ENCODE measurements at regions not wholly inside any gene's neighbourhood (a gene's known extent, or its start where the extent isn't known, plus 50 kb on each side); places are given as distances from the start of the nearest gene placed in this dataset.

DNA sequence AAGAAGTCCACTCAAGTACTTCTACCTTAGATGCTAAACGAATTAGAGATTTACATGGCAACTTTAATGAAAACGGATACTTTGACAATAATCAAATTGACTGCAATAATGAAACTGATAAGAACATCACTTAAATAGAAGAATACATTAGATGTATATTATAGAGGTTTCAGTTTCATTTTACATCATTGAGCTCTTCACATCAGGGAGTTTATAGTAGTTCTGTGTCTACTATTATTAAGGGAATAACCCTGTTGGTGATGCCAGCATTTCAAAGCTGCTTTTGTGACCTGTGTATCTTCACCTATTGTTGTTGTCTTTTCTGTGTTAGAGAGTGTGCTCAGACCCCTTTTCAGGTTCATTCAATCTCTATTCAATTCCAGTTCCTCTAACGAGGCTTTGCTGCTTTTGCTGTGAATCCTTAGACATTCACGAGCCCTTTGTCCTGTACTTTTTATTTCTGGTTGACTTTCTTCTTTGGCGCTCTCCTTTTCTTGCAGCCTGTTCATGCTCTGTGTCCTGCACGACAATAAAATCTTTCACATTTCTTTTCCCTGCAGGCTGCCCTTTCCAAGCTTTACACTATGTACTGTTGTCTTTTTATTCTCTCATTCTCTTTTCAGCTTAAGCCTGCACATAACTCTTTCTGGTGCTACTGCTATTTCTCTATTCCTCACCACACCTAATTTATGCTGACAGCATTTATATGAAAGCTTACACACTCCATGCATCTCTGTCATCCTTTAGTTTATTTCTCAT, 232.1 kb downstream of the CPE start:
- DNase-seq (ENCODE audit: low spot score): no peak

DNA sequence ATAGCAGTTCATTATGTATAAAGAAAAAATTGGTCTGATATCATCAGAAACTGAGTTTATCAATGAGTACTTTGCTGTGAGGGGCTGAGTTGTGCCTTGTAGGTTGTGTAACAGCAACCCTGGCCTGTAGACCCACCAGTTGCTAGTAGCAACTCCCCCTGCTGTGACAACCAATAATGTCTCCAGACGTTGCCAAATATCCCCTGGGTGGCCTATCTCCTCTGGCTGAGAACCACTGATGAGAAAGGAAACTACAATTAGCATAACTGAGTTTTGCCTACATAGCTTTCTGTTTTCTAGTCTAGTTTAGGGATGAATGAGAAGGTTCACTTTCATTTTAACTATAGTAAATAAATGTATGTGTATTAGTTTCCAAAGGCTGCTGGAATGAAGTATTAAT, 234.1 kb downstream of the CPE start:
- no peak for DNase-seq (ENCODE audit: low spot score)

DNA sequence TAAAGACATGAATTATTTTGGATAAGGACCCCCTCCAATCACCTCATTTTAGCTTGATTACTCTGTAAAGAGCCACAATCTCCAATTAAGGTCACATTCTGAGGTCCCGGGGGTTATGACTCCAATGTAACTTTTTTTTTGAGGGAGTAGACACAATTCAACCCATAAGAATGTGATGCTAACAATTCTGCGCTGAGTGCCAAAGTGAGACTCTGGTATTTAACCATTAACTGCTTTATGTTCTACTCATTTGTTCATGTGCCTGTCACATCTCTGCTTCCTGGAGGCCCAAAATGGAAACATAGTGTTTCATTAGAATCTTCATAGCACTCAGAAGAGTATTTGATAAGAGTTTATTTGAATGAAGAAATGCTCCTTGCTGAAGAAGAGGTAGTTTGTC, 234.8 kb downstream of the CPE start:
- DNase-seq (ENCODE audit: low spot score): no peak

DNA sequence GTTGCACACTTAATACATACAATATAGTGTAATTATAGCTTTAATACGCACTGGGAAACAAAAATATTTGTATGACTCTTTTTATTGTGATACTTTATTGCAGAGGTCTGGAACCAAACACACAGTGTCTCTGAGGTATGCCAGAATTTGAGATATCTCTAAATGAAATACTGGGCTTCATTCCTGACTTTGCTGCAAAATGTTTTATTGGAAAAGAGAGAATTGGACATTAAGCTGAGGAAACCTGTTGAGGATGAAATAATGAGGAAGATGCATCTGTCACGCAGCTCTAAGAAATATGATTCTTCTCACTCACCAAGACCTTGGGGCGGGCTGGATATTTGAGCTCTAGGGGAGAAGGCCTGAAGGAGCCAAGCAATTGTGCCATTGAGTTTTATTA, 242.1 kb downstream of the CPE start:
- DNase-seq (ENCODE audit: low spot score): no peak

DNA sequence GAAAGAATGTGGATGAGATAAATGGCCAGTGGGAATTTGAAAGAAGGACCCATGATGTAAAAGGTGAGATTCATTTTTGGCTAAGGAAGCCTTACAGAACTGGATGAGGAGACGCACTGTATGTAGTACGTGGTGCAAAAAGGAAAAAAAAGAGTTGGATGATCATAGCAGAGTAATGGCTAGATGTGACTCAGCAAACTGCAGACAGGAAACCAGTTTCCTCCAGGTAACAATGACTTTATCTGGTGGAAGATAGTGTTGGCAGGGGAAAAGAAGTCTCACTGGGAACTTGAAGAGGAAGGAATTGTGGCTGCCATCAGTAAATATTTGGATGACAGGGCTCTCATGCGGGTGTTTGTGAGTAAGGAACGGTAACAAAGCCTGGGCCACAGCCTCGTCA, 243.2 kb downstream of the CPE start:
- no peak for DNase-seq (ENCODE audit: low spot score)

DNA sequence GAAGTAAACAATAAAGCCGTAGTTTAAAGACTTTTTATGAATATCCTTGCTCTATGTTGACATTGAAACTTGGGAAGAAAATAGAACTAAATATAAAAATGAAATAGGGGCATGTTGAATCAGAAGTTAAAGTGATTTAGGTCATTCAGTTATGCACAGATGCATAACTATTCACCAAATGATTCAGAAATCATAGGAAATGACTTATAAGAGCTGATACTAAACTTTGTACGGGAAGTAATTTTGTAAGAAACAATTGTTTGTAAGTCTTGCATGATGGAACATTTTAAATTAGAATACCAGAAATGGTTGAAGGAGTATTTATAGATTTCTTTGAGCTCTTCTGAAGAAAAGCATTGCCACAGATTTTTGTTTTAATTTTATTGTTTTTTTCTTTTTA, 246.5 kb downstream of the CPE start:
- DNase-seq (ENCODE audit: low spot score): no peak

- no peak for DNase-seq (ENCODE audit: low spot score)
Measured at GRCh38 chr4:165626316-165626715, 246.7 kb upstream of the TLL1 start.

DNA sequence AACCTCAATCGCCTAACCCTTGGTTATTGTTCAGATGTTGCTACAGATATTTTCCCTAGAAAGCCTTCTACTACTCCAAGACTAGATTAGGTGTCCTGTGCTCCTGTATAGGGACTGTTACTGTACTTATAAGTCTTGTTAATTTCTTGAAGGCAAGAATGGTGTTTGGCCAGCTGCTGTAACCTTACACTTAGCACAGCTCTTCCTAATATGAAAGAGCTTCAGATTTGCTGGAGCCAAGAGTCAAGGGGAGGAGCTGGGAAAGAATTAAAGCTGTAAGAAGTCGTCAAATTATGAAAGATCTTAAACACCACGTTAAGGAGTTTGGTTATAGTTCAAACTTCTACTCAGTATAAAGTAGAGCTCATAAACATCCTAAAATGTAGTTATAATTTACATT, 245.9 kb upstream of the TLL1 start:
- no peak for DNase-seq (ENCODE audit: low spot score)

- DNase-seq (ENCODE audit: low spot score): no peak
Measured at GRCh38 chr4:165627548-165627947, 245.5 kb upstream of the TLL1 start.

GRCh38 chr4:165628572-165628971, 244.5 kb upstream of the TLL1 start:
- DNase-seq (ENCODE audit: low spot score): no peak

DNA sequence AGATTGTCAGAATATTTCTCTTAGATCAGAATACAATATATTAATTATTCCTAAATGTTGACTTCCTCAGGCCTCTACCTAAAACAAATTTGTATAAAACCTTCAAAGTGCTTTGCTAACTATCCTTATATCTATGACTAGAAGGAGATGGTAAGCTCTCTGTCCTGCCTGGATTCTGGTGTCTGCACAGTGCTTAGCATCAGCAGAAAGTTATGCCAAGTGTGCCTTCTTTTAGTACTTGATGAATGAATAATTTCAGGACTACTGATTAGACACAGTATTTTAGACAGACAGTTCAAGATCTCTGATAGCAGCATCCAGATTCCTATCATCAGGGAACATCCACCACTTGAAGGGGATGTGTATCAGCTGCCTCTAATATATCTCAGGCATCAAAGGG, 242.4 kb upstream of the TLL1 start:
- no peak for DNase-seq (ENCODE audit: low spot score)

DNA sequence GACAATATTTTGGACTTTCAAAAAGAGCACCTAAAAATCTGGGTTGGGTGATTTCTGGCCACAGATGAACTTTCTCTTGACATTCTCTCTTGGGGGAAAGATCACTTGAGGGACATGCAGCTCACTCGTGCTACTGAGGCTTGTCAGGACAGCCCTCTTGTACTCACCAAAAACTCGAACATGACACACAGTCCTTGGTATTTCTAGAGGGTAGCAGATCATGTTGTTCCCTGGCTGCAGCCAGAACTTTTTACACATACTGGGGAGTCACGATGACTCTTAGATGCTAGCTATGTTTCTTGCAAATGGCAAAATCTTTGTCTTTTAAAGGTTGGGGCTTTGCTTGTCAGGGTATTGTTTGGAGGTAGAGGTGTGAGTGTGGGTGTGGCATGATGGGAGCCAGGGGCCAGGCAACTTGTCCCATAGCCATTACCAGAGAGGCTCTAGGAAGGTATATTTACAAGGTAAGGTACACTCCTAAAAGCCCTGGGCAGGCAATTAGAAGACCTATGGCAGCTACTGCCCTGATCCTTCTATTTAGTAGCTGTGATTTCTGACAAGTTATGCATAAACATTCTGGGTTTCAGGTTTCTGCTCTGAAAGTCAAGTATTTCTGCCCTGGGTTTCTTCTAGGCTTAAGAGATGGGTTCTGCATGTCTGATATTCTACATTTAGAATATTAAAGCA, 241.7 kb upstream of the TLL1 start:
- no peak for DNase-seq (ENCODE audit: low spot score)

DNA sequence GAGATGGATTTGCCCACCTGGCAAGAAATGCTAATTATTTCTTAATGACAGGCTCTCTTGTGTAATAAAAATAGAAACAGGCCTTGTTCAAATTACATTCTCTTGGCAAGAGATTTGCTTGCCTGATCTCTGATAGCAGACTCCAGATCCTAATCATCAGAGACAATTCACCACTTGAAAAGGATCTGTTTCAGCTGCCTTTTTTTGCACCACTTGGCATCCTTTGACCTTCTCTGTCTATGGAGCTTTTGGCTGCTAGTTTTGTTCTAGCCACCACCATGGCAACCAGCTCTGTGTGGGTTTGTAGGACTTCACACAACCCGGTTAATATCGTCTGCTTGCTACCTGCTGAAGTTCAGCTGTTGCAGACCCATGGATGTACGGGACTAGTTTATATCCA, 241.1 kb upstream of the TLL1 start:
- DNase-seq (ENCODE audit: low spot score): no peak

DNA sequence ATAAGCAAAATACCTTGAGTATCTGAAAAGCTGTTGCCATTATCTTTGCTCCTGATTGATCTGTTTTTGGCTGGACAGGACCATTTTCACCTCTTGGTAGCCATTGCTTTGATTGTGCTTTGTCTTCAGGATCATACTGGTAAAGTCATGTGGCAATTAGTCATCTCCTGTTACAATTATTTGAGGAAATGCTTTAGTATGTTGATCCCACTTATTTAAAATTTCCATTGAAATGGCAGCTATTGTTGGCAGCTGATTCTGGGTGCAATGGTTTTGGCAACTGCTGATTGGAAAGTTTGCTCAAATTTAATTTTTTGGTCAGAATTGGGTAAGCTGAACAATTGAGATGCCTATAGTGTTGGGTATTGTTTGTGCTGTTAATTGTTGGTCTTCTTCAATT, 238.3 kb upstream of the TLL1 start:
- DNase-seq (ENCODE audit: low spot score): no peak

DNA sequence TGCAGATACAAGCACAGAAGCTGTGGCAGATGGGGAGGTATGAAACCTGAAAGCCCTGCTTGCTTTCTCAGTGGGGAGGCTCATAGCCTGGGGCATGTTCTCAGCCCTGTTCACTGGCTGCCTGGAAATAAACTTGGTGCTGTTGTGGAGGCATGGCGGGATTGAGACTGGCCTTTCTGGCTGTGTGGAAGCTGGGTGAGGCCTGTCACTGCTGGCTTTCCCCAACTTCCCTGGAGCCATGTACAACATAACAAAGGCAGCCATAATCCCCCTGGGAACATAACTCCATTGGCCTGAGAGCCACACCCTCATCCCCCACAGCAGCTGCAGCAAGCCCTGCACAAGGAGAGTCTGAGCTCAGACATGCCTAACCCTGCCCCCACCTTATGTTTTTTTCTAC, 237.7 kb upstream of the TLL1 start:
- no peak for DNase-seq (ENCODE audit: low spot score)

- no peak for DNase-seq (ENCODE audit: low spot score)
Measured at GRCh38 chr4:165635951-165636350, 237.1 kb upstream of the TLL1 start.

DNA sequence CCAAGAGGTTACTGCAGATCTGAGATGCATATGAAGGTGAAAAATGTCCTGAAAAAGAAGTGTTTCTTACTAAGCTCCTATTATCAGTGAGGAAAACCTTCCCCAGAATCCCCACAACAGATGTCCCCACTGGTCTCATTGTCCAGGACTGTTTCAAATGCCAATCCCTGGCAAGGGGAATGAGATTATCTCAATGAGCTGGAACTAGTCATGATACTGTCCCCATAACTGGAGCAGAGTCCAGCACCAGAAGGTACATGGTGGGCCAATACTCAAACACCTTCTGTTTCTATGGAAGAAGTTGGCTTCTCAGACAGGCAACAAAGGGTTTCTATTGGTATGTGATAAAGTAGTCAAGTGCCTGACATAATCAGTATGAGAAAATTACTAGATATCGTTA, 221.1 kb upstream of the TLL1 start:
- no peak for DNase-seq (ENCODE audit: low spot score)

GRCh38 chr4:165654556-165654955, 218.5 kb upstream of the TLL1 start:
- no peak for DNase-seq (ENCODE audit: low spot score)

- DNase-seq (ENCODE audit: low spot score): no peak
Measured at GRCh38 chr4:165656399-165656798, 216.6 kb upstream of the TLL1 start.

GRCh38 chr4:165656829-165657490, 216.1 kb upstream of the TLL1 start:
- DNase-seq (ENCODE audit: low spot score): no peak

DNA sequence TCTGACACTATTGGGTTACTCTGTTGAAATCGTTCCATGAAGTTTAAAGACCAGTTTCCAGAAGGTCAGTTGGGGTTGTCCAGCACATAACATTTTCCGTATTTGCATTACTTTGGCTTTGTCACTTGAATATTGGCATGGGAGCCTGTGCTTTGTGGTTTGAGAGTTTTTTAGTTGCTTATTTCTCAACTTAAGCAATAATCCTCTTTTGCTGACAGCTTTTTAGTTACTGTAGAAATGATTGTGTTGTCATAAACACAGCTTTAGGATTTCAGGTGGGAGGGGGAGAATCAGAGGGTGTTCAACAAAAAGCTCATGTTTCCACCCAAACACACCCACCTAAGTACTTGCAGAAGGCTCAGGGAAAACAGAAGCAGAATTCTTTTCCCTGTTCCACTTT, 210.7 kb upstream of the TLL1 start:
- no peak for DNase-seq (ENCODE audit: low spot score)

GRCh38 chr4:165663411-165663810, 209.6 kb upstream of the TLL1 start:
- DNase-seq (ENCODE audit: low spot score): no peak

DNA sequence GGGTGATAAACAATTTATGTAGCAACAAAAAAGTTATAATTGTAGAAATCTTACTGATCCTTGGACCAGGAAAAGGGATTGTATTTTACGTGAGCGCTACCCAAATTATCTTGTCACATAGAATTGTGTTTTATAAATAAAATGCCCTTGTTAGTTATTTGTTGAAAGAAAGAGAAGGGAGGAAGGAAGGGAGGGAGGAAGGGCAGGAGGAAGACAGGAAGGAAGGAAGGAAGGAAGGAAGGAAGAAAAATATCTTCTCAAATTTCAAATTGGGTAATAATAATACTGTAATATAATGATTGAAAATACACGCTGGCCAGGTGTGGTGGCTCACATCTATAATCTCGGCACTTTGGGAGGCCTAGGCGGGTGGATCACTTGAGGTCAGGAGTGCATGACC, 206.2 kb upstream of the TLL1 start:
- DNase-seq (ENCODE audit: low spot score): no peak

DNA sequence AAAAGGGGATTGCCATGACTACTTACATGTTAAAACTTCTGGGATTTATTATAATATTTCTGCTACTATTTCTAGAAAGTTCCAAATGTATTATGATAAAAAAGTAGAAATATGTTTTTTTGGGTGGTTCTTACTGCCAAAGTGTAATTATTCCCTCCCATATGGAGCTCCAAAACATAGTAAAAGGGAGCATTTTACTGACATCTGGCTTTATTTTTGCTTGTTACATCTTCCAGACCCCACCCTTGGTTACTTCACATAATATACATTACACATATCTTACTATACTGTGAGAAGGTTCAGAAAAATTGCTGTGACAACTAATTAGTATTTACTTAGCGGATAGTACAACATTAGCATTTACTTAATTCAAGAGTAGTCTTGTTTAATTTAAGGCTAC, 205.1 kb upstream of the TLL1 start:
- no peak for DNase-seq (ENCODE audit: low spot score)
